ENCODE measurements at regions not wholly inside any gene's neighbourhood (a gene's known extent, or its start where the extent isn't known, plus 50 kb on each side); places are given as distances from the start of the nearest gene placed in this dataset.

GRCh38 chr14:71595441-71595840 lies 336.8 kb upstream of the RGS6 start:
- Histone ChIP-seq H3K4me3 (ENCODE audit: low read depth in 1 of 2, low read length in 1 of 2) (no peak overlapping the region), H3K4me1 (ENCODE audit: control insufficient read depth in 1 of 2, insufficient read depth in 1 of 2, low read depth in 1 of 2, low read length in 1 of 2) (peaks cover 49 to 59% of the 10 kb centered on the region in 2 experiments), H3K36me3 (no peaks in the 10 kb centered on the region), H3K9me3 (no peaks in the 10 kb centered on the region), H3K27me3 (no peaks in the 10 kb centered on the region), H3K27ac (no peak overlapping the region)
- no peak for TF ChIP-seq CTCF (IDR thresholded peaks at IDR 0.05)

- Histone ChIP-seq H3K4me3 (ENCODE audit: low read depth in 1 of 2, low read length in 1 of 2) (peak overlapping the region in 1 of 2 experiments; percentile 34), H3K27me3 (no peaks in the 10 kb centered on the region), H3K36me3 (no peaks in the 10 kb centered on the region), H3K9me3 (no peaks in the 10 kb centered on the region), H3K27ac (peak overlapping the region; percentile 88), H3K4me1 (ENCODE audit: control insufficient read depth in 1 of 2, insufficient read depth in 1 of 2, low read depth in 1 of 2, low read length in 1 of 2) (peaks cover 38 to 46% of the 10 kb centered on the region in 2 experiments)
- TF ChIP-seq CTCF (IDR thresholded peaks at IDR 0.05) = no peak
Measured at GRCh38 chr14:71597287-71597920, 334.8 kb upstream of the RGS6 start.

- H3K27ac ChIP-seq = peak overlapping the region; percentile 88
- H3K27me3 ChIP-seq = no peaks in the 10 kb centered on the region
- peaks cover 32 to 39% of the 10 kb centered on the region in 2 experiments for H3K4me1 ChIP-seq (ENCODE audit: control insufficient read depth in 1 of 2, insufficient read depth in 1 of 2, low read depth in 1 of 2, low read length in 1 of 2)
- H3K4me3 ChIP-seq (ENCODE audit: low read depth in 1 of 2, low read length in 1 of 2) = peak overlapping the region in 1 of 2 experiments; percentile 34
- peak; percentile 28 for TF ChIP-seq CTCF (IDR thresholded peaks at IDR 0.05)
- H3K36me3 ChIP-seq = no peaks in the 10 kb centered on the region
- no peaks in the 10 kb centered on the region for H3K9me3 ChIP-seq
Measured at GRCh38 chr14:71597955-71598660, 334.1 kb upstream of the RGS6 start.

GRCh38 chr14:71600309-71600708 lies 331.9 kb upstream of the RGS6 start:
- Histone ChIP-seq H3K27me3 (no peaks in the 10 kb centered on the region), H3K9me3 (no peaks in the 10 kb centered on the region), H3K27ac (no peak overlapping the region), H3K4me1 (ENCODE audit: control insufficient read depth in 1 of 2, insufficient read depth in 1 of 2, low read depth in 1 of 2, low read length in 1 of 2) (peaks cover 32% of the 10 kb centered on the region in 2 experiments), H3K36me3 (no peaks in the 10 kb centered on the region), H3K4me3 (ENCODE audit: low read depth in 1 of 2, low read length in 1 of 2) (no peak overlapping the region)
- no peak for TF ChIP-seq CTCF (IDR thresholded peaks at IDR 0.05)

- no peaks in the 10 kb centered on the region for H3K36me3 ChIP-seq
Measured at GRCh38 chr14:71602524-71602923, 329.7 kb upstream of the RGS6 start.

More at GRCh38 chr14:71602524-71602923, 329.7 kb upstream of the RGS6 start:
- Histone ChIP-seq H3K4me1 (ENCODE audit: control insufficient read depth in 1 of 2, insufficient read depth in 1 of 2, low read depth in 1 of 2, low read length in 1 of 2) (peaks cover 14% of the 10 kb centered on the region in 2 experiments), H3K4me3 (ENCODE audit: low read depth in 1 of 2, low read length in 1 of 2) (no peak overlapping the region), H3K9me3 (no peaks in the 10 kb centered on the region), H3K27me3 (no peaks in the 10 kb centered on the region), H3K27ac (no peak overlapping the region)
- no peak for TF ChIP-seq CTCF (IDR thresholded peaks at IDR 0.05)
